Right lobe of liver (tissue), 4 donors: ENCODE measurements at regions not wholly inside any gene's neighbourhood (a gene's known extent, or its start where the extent isn't known, plus 50 kb on each side); places are given as distances from the start of the nearest gene placed in this dataset.

Experiments used
- POLR2A ChIP-seq: fragments of 450-650 bp; IDR thresholded peaks from one replicate; pipeline ENCODE4 v1.6.1; 2017; ENCODE audit warnings: antibody characterized with exemption, mild to moderate bottlenecking
- TF ChIP-seq, protein P1 (sequence below), 4 donors: fragments of 200-600 bp in 3 of 4; fragments of 450-650 bp in 1 of 4; IDR thresholded peaks; one replicate each; pipeline versions ENCODE4 v1.5.1 to v1.8.0; 2016 to 2022; ENCODE audit warnings: antibody characterized with exemption in 4 of 4, mild to moderate bottlenecking in 2 of 4
- donor health status: DM: no; HTN: no; CAD: no.
- donor health status: DM: no; HTN: no; CAD: no.
- donor health status: DM: no; HTN: yes; CAD: no.

DNA sequence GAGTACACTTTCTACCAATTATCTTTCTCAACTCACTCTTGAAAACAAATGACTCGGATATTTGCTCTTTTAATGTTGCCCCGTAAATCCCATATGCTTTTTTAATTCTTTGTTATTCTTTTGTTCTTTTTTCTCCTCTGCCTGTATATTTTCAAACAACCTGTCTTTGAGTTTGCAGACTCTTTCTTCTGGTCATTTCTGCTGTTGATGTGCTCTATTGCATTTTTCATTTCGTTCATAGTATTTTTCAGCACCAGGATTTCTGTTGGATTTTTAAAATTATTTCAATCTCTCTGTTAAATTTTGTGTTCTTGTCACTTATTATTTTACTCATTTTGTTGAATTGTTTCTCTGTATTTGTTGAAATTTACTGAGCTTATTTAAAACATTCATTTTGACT, 146.8 kb upstream of the B3GALT2 start:
- TF ChIP-seq, protein P1, sequence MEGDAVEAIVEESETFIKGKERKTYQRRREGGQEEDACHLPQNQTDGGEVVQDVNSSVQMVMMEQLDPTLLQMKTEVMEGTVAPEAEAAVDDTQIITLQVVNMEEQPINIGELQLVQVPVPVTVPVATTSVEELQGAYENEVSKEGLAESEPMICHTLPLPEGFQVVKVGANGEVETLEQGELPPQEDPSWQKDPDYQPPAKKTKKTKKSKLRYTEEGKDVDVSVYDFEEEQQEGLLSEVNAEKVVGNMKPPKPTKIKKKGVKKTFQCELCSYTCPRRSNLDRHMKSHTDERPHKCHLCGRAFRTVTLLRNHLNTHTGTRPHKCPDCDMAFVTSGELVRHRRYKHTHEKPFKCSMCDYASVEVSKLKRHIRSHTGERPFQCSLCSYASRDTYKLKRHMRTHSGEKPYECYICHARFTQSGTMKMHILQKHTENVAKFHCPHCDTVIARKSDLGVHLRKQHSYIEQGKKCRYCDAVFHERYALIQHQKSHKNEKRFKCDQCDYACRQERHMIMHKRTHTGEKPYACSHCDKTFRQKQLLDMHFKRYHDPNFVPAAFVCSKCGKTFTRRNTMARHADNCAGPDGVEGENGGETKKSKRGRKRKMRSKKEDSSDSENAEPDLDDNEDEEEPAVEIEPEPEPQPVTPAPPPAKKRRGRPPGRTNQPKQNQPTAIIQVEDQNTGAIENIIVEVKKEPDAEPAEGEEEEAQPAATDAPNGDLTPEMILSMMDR (IDR thresholded peaks at IDR 0.05) = no peak
- no peak for TF ChIP-seq POLR2A
